ENCODE measurements at regions not wholly inside any gene's neighbourhood (a gene's known extent, or its start where the extent isn't known, plus 50 kb on each side); places are given as distances from the start of the nearest gene placed in this dataset.

GRCh38 chr20:58025233-58025632 is 203.2 kb downstream of the ANKRD60 start:
- Histone ChIP-seq H3K27ac (ENCODE audit: poor library complexity, severe bottlenecking) (no peak overlapping the region), H3K27me3 (ENCODE audit: insufficient read depth, poor library complexity, severe bottlenecking) (peaks cover 3% of the 10 kb centered on the region), H3K9me3 (ENCODE audit: severe bottlenecking) (no peaks in the 10 kb centered on the region), H3K36me3 (ENCODE audit: low read depth) (no peaks in the 10 kb centered on the region), H3K4me1 (ENCODE audit: insufficient read depth, poor library complexity, severe bottlenecking) (no peaks in the 10 kb centered on the region), H3K4me3 (ENCODE audit: severe bottlenecking) (no peak overlapping the region)
- 0 out of 3 replicates have a peak, but pooled peaks have one; percentile 8 for ATAC-seq (ENCODE audit: low read depth)
- DNase-seq (ENCODE audit: low spot score), result peak; percentile 69
- no peak for TF ChIP-seq CTCF (IDR thresholded peaks at IDR 0.05; ENCODE audit: poor library complexity, severe bottlenecking)

- no peaks in the 10 kb centered on the region for H3K27me3 ChIP-seq (ENCODE audit: insufficient read depth, poor library complexity, severe bottlenecking)
- ATAC-seq (ENCODE audit: low read depth) (no peak), DNase-seq (ENCODE audit: low spot score) (peak; percentile 76)
These were observed 204.2 kb downstream of the ANKRD60 start for GRCh38 chr20:58024241-58024721.

GRCh38 chr20:58023781-58024180 is 204.7 kb downstream of the ANKRD60 start:
- DNase-seq (ENCODE audit: low spot score), result peak; percentile 60
- Histone ChIP-seq H3K4me3 (ENCODE audit: severe bottlenecking) (no peak overlapping the region), H3K27ac (ENCODE audit: poor library complexity, severe bottlenecking) (no peak overlapping the region), H3K9me3 (ENCODE audit: severe bottlenecking) (no peaks in the 10 kb centered on the region), H3K27me3 (ENCODE audit: insufficient read depth, poor library complexity, severe bottlenecking) (no peaks in the 10 kb centered on the region), H3K36me3 (ENCODE audit: low read depth) (no peaks in the 10 kb centered on the region), H3K4me1 (ENCODE audit: insufficient read depth, poor library complexity, severe bottlenecking) (peaks cover 3% of the 10 kb centered on the region)
- no peak for TF ChIP-seq CTCF (IDR thresholded peaks at IDR 0.05; ENCODE audit: poor library complexity, severe bottlenecking)
- ATAC-seq (ENCODE audit: low read depth), result no peak

More at GRCh38 chr20:58024241-58024721, 204.2 kb downstream of the ANKRD60 start:
- no peaks in the 10 kb centered on the region for H3K36me3 ChIP-seq (ENCODE audit: low read depth)
- H3K9me3 ChIP-seq (ENCODE audit: severe bottlenecking), result no peaks in the 10 kb centered on the region
- TF ChIP-seq CTCF (IDR thresholded peaks at IDR 0.05; ENCODE audit: poor library complexity, severe bottlenecking), result no peak
- H3K4me3 ChIP-seq (ENCODE audit: severe bottlenecking), result no peak overlapping the region
- no peaks in the 10 kb centered on the region for H3K4me1 ChIP-seq (ENCODE audit: insufficient read depth, poor library complexity, severe bottlenecking)
- H3K27ac ChIP-seq (ENCODE audit: poor library complexity, severe bottlenecking), result no peak overlapping the region

- TF ChIP-seq CTCF (IDR thresholded peaks at IDR 0.05; ENCODE audit: poor library complexity, severe bottlenecking), result no peak
- Histone ChIP-seq H3K4me1 (ENCODE audit: insufficient read depth, poor library complexity, severe bottlenecking) (peaks cover 7% of the 10 kb centered on the region), H3K36me3 (ENCODE audit: low read depth) (no peaks in the 10 kb centered on the region), H3K27ac (ENCODE audit: poor library complexity, severe bottlenecking) (no peak overlapping the region), H3K4me3 (ENCODE audit: severe bottlenecking) (no peak overlapping the region), H3K9me3 (ENCODE audit: severe bottlenecking) (no peaks in the 10 kb centered on the region), H3K27me3 (ENCODE audit: insufficient read depth, poor library complexity, severe bottlenecking) (no peaks in the 10 kb centered on the region)
- DNase-seq (ENCODE audit: low spot score) (peak; percentile 79), ATAC-seq (ENCODE audit: low read depth) (no peak)
These were observed 205.1 kb downstream of the ANKRD60 start for GRCh38 chr20:58023346-58023745.

GRCh38 chr20:58022711-58023110 is 205.7 kb downstream of the ANKRD60 start:
- no peak for TF ChIP-seq CTCF (IDR thresholded peaks at IDR 0.05; ENCODE audit: poor library complexity, severe bottlenecking)
- Histone ChIP-seq H3K36me3 (ENCODE audit: low read depth) (no peaks in the 10 kb centered on the region), H3K9me3 (ENCODE audit: severe bottlenecking) (no peaks in the 10 kb centered on the region), H3K4me3 (ENCODE audit: severe bottlenecking) (no peak overlapping the region), H3K27me3 (ENCODE audit: insufficient read depth, poor library complexity, severe bottlenecking) (no peaks in the 10 kb centered on the region), H3K27ac (ENCODE audit: poor library complexity, severe bottlenecking) (no peak overlapping the region), H3K4me1 (ENCODE audit: insufficient read depth, poor library complexity, severe bottlenecking) (peaks cover 13% of the 10 kb centered on the region)
- peak; percentile 38 for DNase-seq (ENCODE audit: low spot score)
- ATAC-seq (ENCODE audit: low read depth), result no peak

Data from RWPE2 (cell line).